ENCODE measurements at regions not wholly inside any gene's neighbourhood (a gene's known extent, or its start where the extent isn't known, plus 50 kb on each side); places are given as distances from the start of the nearest gene placed in this dataset.

- TF ChIP-seq EP300 (IDR thresholded peaks at IDR 0.05) (no peak), CTCF (IDR thresholded peaks at IDR 0.05) (no peak), POLR2AphosphoS5 (IDR thresholded peaks at IDR 0.05) (no peak), POLR2A (IDR thresholded peaks at IDR 0.05) (no peak)
- Histone ChIP-seq H3K4me1 (no peaks in the 10 kb centered on the region), H3K27ac (no peak overlapping the region), H3K9me3 (no peaks in the 10 kb centered on the region), H3K27me3 (no peaks in the 10 kb centered on the region), H3K36me3 (no peaks in the 10 kb centered on the region), H3K4me3 (no peak overlapping the region)
- DNase-seq (ENCODE audit: low spot score in 2 of 2): no peak
- WGBS: 68% methylated on average over 3 of the region's 3 CpGs
Measured at GRCh38 chr5:39648085-39648847, 223.5 kb upstream of the DAB2 start.

GRCh38 chr5:39640552-39640951, 215.8 kb upstream of the DAB2 start:
- H3K27ac ChIP-seq: no peak overlapping the region
- H3K27me3 ChIP-seq: no peaks in the 10 kb centered on the region
- no peak overlapping the region for H3K4me3 ChIP-seq
- no peak for TF ChIP-seq EP300 (IDR thresholded peaks at IDR 0.05)
- TF ChIP-seq CTCF (IDR thresholded peaks at IDR 0.05): no peak
- TF ChIP-seq POLR2A (IDR thresholded peaks at IDR 0.05): no peak
- TF ChIP-seq POLR2AphosphoS5 (IDR thresholded peaks at IDR 0.05): no peak
- DNase-seq (ENCODE audit: low spot score in 2 of 2): no peak
- H3K36me3 ChIP-seq: no peaks in the 10 kb centered on the region
- H3K4me1 ChIP-seq: no peaks in the 10 kb centered on the region
- WGBS: 95% methylated on average over 1 of the region's 1 CpG
- H3K9me3 ChIP-seq: no peaks in the 10 kb centered on the region

- WGBS: 81% methylated on average over 3 of the region's 3 CpGs
- no peak for DNase-seq (ENCODE audit: low spot score in 2 of 2)
- Histone ChIP-seq H3K27ac (no peak overlapping the region), H3K36me3 (no peaks in the 10 kb centered on the region), H3K4me1 (no peaks in the 10 kb centered on the region), H3K27me3 (no peaks in the 10 kb centered on the region), H3K4me3 (no peak overlapping the region), H3K9me3 (no peaks in the 10 kb centered on the region)
- TF ChIP-seq CTCF (IDR thresholded peaks at IDR 0.05) (no peak), POLR2AphosphoS5 (IDR thresholded peaks at IDR 0.05) (no peak), POLR2A (IDR thresholded peaks at IDR 0.05) (no peak), EP300 (IDR thresholded peaks at IDR 0.05) (no peak)
Measured at GRCh38 chr5:39639618-39640089, 214.9 kb upstream of the DAB2 start.

GRCh38 chr5:39638813-39639212, 214.0 kb upstream of the DAB2 start:
- Histone ChIP-seq H3K27ac (no peak overlapping the region), H3K9me3 (no peaks in the 10 kb centered on the region), H3K4me1 (no peaks in the 10 kb centered on the region), H3K36me3 (no peaks in the 10 kb centered on the region), H3K27me3 (no peaks in the 10 kb centered on the region), H3K4me3 (no peak overlapping the region)
- no peak for DNase-seq (ENCODE audit: low spot score in 2 of 2)
- TF ChIP-seq POLR2A (IDR thresholded peaks at IDR 0.05) (no peak), POLR2AphosphoS5 (IDR thresholded peaks at IDR 0.05) (no peak), CTCF (IDR thresholded peaks at IDR 0.05) (no peak), EP300 (IDR thresholded peaks at IDR 0.05) (no peak)

- TF ChIP-seq POLR2AphosphoS5 (IDR thresholded peaks at IDR 0.05) (no peak), CTCF (IDR thresholded peaks at IDR 0.05) (no peak), POLR2A (IDR thresholded peaks at IDR 0.05) (no peak), EP300 (IDR thresholded peaks at IDR 0.05) (no peak)
- 83% methylated on average over 4 of the region's 4 CpGs for WGBS
- Histone ChIP-seq H3K9me3 (no peaks in the 10 kb centered on the region), H3K36me3 (no peaks in the 10 kb centered on the region), H3K27me3 (no peaks in the 10 kb centered on the region), H3K4me1 (no peaks in the 10 kb centered on the region), H3K4me3 (no peak overlapping the region), H3K27ac (no peak overlapping the region)
- no peak for DNase-seq (ENCODE audit: low spot score in 2 of 2)
Measured at GRCh38 chr5:39633057-39633456, 208.3 kb upstream of the DAB2 start.
